Right atrium auricular region (tissue), 2 donors: ENCODE measurements at regions not wholly inside any gene's neighbourhood (a gene's known extent, or its start where the extent isn't known, plus 50 kb on each side); places are given as distances from the start of the nearest gene placed in this dataset.

Source experiments
- DNase-seq: peaks from one replicate; pipeline ENCODE4 v3.0.0-alpha.2; 2019; ENCODE audit warnings: low spot score
- H3K27ac ChIP-seq, 2 donors: fragments of 200-600 bp; sonication (generic); 1 replicate in 1 of 2; 2 replicates in 1 of 2; pipeline ENCODE4 v1.5.1; 2016 to 2019
- H3K27me3 ChIP-seq, 2 donors: fragments of 200-600 bp; sonication (generic); one replicate each; pipeline versions ENCODE4 v1.5.1 to v1.6.0; 2017 to 2019
- H3K36me3 ChIP-seq: fragments of 200-600 bp; sonication (generic); one replicate; pipeline ENCODE4 v1.5.1; 2016
- H3K4me1 ChIP-seq, 2 donors: fragments of 200-600 bp; sonication (generic); one replicate each; pipeline versions ENCODE4 v1.5.1 to v1.6.0; 2017 to 2019
- H3K4me3 ChIP-seq, 2 donors: fragments of 200-600 bp; sonication (generic); 1 replicate in 1 of 2; 2 replicates in 1 of 2; pipeline ENCODE4 v1.5.1; 2017 to 2019; ENCODE audit warnings: mild to moderate bottlenecking in 1 of 2, moderate library complexity in 1 of 2
- H3K9me3 ChIP-seq, 2 donors: fragments of 200-600 bp; sonication (generic); one replicate each; pipeline ENCODE4 v1.5.1; 2019
- CTCF ChIP-seq, 2 donors: fragments of 200-600 bp; sonication (generic); IDR thresholded peaks; one replicate each; pipeline ENCODE4 v1.5.1; 2019; ENCODE audit warnings: antibody characterized with exemption in 2 of 2

- no peaks in the 10 kb centered on the region for H3K36me3 ChIP-seq
- H3K27ac ChIP-seq = no peak overlapping the region
- no peaks in the 10 kb centered on the region for H3K4me1 ChIP-seq
- H3K27me3 ChIP-seq = no peaks in the 10 kb centered on the region
- peak; percentile 16 for DNase-seq
- H3K4me3 ChIP-seq = no peak overlapping the region
- no peak for TF ChIP-seq CTCF (IDR thresholded peaks at IDR 0.05)
- no peaks in the 10 kb centered on the region for H3K9me3 ChIP-seq
Measured at GRCh38 chr2:611519-611918, 65.7 kb downstream of the TMEM18 start.

- Histone ChIP-seq H3K4me3 (no peak overlapping the region), H3K36me3 (no peaks in the 10 kb centered on the region), H3K27ac (no peak overlapping the region), H3K27me3 (no peaks in the 10 kb centered on the region), H3K9me3 (no peaks in the 10 kb centered on the region), H3K4me1 (no peaks in the 10 kb centered on the region)
- no peak for TF ChIP-seq CTCF (IDR thresholded peaks at IDR 0.05)
- no peak for DNase-seq
Measured at GRCh38 chr2:610491-610890, 66.7 kb downstream of the TMEM18 start.

- H3K27ac ChIP-seq = no peak overlapping the region
- no peaks in the 10 kb centered on the region for H3K36me3 ChIP-seq
- no peak for TF ChIP-seq CTCF (IDR thresholded peaks at IDR 0.05)
- no peaks in the 10 kb centered on the region for H3K27me3 ChIP-seq
- no peaks in the 10 kb centered on the region for H3K9me3 ChIP-seq
- DNase-seq = peak; percentile 26
- no peaks in the 10 kb centered on the region for H3K4me1 ChIP-seq
- H3K4me3 ChIP-seq = no peak overlapping the region
Measured at GRCh38 chr2:609881-610280, 67.3 kb downstream of the TMEM18 start.

GRCh38 chr2:609449-609848 lies 67.8 kb downstream of the TMEM18 start:
- Histone ChIP-seq H3K27me3 (no peaks in the 10 kb centered on the region), H3K36me3 (no peaks in the 10 kb centered on the region), H3K9me3 (no peaks in the 10 kb centered on the region), H3K4me1 (no peaks in the 10 kb centered on the region), H3K27ac (no peak overlapping the region), H3K4me3 (no peak overlapping the region)
- DNase-seq = no peak
- TF ChIP-seq CTCF (IDR thresholded peaks at IDR 0.05) = no peak

- Histone ChIP-seq H3K27me3 (no peaks in the 10 kb centered on the region), H3K4me3 (no peak overlapping the region), H3K36me3 (no peaks in the 10 kb centered on the region), H3K4me1 (no peaks in the 10 kb centered on the region), H3K9me3 (no peaks in the 10 kb centered on the region), H3K27ac (no peak overlapping the region)
- TF ChIP-seq CTCF (IDR thresholded peaks at IDR 0.05) = no peak
- peak; percentile 21 for DNase-seq
Measured at GRCh38 chr2:608711-609110, 68.5 kb downstream of the TMEM18 start.

GRCh38 chr2:608297-608696 lies 68.9 kb downstream of the TMEM18 start:
- TF ChIP-seq CTCF (IDR thresholded peaks at IDR 0.05) = no peak
- H3K27me3 ChIP-seq = no peaks in the 10 kb centered on the region
- H3K4me1 ChIP-seq = no peaks in the 10 kb centered on the region
- H3K9me3 ChIP-seq = no peaks in the 10 kb centered on the region
- no peak overlapping the region for H3K4me3 ChIP-seq
- H3K36me3 ChIP-seq = no peaks in the 10 kb centered on the region
- DNase-seq = no peak
- no peak overlapping the region for H3K27ac ChIP-seq
